Stimulated activated CD8-positive, alpha-beta memory T cell treated with anti-CD3 and anti-CD28 coated beads, Interleukin-7, amount 100 ng/mL, for 48 hours (primary cell): ENCODE measurements at regions not wholly inside any gene's neighbourhood (a gene's known extent, or its start where the extent isn't known, plus 50 kb on each side); places are given as distances from the start of the nearest gene placed in this dataset.
"Not testable (repeated sequence)": the region's sequence is repeated elsewhere in the genome, so short reads cannot be mapped to it uniquely, and the experiment has no call there.

Experiments used
- DNase-seq, 2 donors: peaks; one replicate each; pipeline ENCODE4 v3.0.0-alpha.2; 2020; ENCODE audit warnings: low read depth in 1 of 2; ENCODE audit errors: extremely low read depth in 1 of 2

DNA sequence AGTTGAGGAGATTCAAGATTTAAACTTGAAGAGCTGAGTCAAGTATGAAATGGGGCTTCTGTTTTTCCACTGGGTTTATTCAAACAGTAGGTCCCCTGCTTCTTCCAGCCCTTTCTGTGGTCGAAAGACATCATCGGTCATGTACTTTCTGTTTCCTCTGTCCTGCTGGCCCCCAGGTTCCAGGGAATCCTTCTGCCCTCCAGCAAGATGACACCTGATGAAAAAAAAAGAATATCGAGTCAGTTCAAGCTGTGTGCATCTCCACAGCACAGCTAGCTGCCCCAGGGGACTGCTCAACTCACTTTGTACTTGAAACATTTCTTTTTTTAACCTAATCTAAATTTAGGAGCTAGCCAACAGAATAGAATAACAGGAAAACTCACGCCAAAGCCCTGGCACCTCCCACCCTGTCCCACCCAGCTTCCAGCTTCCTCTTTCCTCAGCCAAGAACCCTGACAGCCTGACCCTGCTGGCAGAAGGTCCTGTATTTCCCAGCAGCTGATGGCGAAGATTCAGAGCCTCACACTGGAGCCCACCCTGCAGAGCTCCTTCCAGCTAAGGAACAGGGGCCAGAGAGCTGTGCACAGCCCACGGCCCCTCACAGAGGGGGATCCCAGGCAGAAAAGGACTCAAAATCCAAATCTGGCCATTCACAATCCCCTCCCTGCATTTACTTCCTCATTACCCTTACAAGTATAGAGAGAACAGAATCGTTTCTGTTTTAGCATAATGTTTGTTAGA lies 176.5 kb downstream of the PSMG1 start:
- DNase-seq: no peak

DNA sequence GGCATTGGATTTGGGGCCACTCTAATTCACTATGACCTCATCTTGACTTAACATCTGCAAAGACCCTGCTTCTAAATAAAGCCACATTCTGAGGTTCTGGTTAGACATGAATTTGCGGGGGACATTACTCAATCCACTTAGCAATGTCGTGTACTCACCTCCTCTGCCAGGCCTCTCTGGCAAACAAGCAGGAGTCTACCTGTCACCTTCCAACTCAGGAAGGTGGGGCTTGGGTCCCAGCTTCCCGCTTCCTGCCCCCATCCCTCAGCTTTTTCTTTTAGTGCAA lies 177.8 kb downstream of the PSMG1 start:
- DNase-seq: no peak

DNA sequence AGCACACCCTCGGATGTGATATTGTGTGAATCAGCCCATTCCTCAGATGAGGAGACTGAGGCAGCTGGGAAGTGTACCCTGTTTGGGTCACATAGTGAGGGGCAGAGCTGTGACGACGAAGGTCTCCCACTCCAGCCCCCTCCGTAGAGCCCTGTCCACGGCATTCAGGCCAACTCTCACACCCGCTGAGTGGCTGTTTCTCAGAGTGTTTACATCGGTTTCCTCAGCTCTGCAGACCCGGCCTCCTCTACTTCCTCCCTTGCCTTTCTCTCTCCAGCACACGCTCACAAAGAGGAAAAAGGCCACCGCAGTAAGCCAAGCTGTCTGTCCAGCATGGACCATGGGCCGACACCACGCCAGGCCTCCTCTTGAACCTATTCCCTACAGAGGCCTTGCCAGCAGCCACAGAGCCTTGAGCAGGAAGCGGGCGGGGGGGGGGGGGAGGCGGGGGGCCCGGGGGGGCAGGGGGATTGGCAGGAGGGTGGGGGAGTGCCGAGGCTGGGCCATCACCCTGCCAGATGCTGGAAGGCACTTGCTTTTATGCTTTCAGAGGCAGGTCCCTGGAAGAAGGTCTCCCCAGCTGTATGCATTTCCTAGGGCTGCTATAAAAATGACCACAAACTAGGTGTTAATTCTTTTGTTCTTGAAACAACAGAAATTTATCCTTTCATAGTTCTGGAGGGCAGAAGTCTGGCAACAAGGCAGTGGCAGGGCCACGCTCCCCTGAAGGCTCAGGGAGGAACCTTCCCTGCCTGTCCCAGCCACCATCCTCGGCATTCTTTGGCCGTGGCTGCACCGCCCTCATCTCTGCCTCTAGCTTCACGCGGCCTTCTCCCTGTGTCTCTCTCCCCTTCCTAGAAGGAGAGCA lies 178.4 kb downstream of the PSMG1 start:
- DNase-seq: no peak

DNA sequence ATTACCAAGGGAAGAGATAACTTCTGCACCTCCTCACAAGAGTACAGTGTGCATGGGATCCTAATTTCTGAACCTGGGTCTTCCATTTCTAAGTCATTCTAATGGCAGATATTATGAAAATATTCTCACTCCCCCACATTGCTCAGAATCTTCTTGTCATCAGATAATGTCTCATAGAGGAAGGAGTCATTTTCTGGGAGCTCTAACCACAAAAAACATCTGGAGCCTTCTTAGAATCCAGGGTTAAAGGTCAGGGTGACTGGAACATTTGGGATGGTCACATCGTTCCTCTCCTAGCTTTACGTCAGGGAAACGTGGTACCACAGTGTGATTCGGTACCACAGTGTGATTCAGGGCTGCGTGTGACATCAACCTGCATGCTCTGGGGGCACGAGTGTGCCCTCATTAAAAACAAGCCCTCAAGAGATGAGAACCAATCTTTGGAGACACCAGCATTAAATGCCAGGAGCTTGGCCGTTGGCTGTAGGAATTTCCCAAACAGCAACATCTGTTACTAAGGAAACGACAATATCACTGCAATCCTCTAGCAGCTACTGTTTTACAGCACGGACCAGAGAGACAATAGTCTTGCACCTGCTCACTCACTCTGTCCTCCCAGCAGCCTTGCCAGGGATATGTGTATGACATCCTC lies 179.1 kb downstream of the PSMG1 start:
- DNase-seq: no peak

DNA sequence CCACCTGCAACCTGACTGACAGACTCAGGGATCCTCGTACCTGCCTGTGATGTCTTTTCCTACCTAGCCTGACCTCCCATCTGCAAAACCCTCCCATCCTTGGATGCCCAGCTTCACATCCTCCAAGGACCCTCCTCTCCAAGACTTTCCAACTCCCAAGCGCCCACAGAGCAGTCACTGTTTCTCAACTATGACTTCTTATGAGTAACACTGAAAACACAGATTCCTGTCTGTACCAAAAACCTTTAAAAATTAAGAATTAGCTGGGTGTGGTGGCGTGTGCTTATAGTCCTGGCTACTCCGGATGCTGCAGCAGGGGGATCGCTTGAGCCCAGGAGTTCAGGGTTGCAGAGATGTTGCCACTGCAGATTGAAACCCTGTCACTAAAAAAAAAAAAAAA lies 181.9 kb downstream of the PSMG1 start:
- DNase-seq: no peak

DNA sequence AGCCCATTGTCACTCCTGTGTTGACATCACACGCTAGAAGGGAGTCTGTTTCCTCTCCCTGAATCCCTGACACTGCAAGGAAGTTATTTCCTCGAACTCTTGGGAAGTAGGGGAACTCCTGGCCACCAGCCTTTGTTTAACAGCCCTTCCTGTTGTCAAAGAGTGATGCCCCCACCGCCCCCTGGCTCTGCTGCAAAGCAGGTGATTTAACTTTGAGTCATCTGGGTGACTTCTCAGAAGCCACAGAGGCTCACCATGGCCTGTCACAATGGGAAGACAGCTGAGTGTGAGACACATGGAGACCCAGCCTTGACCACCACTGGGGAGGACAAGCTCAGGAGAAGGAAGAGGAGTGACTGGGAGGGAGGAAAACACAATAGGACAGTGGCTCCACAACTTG lies 182.8 kb downstream of the PSMG1 start:
- DNase-seq: peak; percentile 26 to 52

DNA sequence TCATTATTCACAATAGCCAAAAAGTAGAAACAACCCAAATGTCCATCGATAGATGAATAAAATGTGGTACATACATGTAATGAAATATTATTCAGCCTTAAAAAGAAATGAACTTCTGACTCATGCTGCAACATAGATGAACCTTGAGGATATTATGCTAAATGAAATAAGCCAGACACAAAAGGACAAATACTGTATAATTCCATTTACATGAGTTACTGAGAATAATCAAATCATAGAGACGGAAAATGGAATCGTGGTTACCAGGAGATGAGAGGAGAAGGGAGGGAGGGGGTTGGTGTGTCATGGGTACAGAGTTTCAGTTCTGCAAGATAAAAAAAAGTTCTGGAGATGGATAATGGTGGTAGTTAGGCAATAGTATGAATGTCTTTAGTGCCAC lies 184.1 kb downstream of the PSMG1 start:
- DNase-seq: no peak

DNA sequence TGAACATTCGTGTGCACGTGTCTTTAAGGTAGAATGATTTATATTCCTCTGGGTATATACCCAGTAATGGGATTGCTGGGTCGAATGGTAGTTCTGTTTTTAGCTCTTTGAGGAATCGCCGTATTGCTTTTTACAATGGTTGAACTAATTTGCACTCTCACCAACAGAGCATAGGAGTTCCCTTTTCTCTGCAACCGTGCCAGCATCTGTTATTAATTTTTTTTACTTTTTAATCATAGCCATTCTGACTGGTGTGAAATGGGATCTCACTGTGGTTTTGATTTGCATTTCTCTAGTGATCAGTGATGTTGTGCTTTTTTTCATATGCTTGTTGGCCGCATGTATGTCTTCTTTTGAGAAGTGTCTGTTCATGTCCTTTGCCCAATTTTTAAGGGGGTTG lies 185.0 kb downstream of the PSMG1 start:
- not testable (repeated sequence) for DNase-seq

DNA sequence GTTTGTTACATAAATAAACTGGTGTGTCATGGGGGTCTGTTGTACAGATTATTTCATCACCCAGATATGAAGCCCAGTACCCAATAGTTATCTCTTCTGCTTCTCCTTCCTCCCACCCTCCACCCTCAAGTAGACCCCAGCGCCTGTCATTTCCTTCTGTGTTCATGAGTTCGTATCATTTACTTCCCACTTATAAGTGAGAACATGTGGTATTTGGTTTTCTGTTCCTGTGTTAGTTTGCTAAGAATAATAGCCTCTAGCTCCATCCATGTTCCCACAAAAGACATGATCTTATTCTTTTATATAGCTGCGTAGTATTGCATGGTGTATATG lies 185.4 kb downstream of the PSMG1 start:
- not testable (repeated sequence) for DNase-seq

DNA sequence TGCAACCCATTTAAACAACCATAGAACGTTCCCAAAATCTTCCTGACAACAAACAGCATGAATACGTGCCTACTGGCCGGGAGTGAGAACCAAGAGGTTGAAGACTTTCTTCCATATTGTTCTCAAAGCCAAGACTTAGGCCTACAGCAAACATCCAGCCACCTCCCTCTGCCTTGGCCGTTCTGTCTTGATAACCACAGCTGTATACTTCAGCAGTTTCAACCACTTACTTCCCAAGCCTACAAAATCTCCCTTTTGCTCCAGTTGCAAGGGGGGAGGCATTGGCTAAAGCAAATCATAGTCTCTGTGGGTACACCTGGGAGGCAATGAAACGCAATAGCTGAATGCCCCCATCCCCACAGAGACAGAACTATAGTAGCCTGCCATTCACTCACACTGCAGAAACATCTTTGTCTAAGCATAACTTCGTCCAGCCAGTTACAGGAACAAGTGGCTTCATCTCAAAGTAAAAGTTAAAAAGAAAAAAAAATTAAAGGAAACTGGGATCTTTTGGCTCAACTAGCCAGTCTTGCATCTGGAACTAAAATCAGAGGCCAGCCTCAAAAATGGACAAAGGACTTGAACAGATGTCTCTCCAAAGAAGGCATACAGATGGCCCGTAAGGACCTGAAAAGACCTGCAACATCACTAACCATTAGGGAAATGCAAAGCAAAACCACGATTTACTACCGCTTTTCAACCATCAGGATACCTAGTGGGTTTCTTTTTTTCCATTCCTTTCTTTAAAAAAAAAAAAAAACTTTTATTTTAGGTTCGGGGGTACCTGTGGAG lies 186.0 kb downstream of the PSMG1 start:
- no peak for DNase-seq

DNA sequence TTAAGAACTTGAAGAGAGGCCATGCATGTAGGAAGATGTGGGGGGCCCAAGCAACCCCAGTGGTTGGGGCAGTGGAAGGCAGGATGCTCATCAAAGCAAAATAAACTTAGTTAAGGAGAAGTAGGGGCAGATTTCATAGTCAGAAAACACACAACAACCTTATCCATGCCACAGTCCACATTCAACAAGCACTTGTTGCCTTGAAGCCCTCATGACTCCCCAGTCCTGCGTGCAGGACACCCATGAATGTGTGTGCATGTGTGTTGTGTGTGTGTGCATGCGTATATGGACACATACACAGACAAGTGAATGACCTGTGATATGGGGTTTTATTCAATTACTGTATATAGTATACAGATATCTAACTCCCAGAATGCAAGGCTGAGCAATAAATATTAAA lies 186.9 kb downstream of the PSMG1 start:
- no peak for DNase-seq

DNA sequence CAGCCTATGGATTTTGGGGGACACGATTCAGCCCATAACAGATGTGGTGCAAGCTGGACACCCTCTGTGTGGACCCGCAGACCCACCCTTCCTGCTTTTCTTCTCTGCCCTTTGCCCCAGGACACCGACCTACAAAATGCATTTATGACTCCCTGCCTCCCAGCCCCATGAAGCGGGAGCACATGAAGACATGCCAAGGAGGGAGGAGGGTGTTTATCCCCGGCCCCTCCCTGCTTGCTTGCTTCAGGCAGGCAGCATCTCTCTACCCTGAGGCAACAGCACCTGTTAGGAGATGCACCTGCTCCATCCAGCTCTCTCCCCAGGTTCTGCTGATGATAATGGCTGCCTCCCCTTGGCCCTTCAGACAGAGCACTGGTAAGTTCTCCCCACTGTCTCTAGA lies 187.5 kb downstream of the PSMG1 start:
- DNase-seq: no peak

DNA sequence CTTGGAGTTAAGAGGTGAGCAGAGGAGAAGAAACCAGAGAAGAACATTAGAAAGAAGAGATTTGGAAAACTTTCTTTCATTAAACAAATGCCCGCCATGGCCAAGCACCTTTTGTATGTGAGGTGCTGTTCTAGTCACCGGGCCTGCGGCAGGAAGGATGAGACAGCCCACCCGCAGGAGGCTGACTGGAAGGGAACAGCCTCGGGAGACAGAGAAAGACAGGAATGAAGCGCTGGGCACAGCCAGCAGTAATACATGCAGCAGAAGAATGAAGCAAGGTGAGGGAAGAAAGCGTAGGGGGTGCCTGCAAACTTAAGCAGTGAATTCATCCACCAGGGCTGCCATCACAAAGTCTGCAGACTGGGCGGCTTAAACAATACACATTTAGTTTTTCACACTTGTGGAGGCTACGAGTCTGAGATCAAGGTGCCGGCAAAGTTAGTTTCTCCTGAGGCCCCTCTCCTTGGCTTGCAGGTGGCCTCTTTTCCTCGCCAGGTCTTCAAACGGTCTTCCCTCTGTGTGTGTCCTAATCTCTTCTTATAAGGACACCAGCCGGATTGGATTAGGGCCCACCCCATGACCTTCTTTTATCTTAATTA lies 188.1 kb downstream of the PSMG1 start:
- DNase-seq: no peak

DNA sequence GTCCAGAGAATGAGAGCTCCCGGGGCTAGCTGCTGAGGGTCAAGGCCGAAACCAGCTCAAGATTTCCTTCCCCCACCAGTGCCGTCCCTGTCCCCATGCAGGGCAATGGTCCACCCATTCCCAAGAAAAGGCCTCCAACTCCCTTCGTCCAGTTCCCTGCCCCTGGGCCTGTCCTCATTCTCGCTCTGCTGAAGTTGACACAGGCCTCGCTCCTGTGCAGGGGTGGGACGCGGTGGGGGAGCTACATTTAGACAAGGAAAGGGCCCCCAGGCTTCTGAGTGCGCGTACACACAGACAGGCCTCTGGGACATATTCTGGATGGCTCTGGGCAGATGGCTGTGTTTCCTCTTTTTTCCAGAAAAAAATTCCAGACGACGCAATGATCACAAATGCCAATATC lies 188.3 kb downstream of the ETS2 start:
- no peak for DNase-seq

DNA sequence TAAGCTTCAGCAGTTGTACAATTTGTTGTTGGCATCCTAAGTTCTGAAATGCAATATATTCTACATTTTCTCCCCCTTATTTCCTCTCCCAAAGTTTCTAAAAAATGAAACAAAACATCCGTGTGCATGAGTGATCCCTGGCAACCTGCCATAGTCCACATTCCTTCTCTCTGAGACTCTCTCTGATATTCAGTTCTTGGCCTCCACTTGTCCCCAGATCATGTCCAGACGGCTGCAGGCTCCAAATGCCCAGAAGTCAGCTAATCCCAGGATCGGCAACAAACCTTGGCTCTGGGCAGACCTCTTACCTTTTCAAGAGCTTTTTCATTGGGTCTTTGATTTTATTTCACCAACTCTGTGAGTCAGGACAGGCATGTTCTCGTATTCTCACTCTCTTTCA lies 187.8 kb downstream of the ETS2 start:
- no peak for DNase-seq

DNA sequence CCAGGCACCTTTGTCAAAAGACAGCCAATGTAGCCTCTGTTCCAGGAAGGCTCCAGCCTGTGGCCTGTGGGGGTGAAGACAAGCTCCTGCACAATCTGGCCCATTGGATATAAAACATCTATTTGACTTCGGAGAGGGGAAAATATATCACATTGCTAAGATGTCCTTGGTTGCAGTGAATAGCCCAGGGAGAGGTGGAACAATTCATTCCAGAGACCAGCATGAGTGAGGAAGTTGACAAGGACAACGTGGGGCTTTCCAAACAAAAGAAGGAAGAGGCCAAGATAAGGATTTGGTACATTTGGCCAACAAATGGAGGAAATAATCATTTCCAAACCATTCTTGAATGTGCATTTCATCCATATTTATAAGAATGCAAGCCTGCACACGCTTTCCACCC lies 187.0 kb downstream of the ETS2 start:
- no peak for DNase-seq

DNA sequence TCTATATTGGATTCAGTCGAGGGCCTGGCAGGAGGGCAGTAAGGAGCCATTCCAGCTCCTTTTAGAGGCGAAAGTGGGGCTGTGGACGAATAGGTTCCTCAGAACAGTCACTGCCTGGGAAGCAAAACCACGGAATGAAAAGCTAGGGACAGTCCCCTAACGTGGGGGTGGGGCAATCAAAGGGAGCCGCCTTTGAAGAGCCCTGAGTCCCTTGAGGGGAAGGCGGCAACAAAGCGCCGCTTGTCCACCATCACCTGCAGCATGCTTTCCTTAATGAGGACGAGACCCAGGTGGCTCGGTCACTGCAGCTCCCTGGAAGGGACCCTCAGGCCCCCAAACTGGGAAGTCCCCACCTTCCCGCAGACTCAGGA lies 184.7 kb downstream of the ETS2 start:
- no peak for DNase-seq

DNA sequence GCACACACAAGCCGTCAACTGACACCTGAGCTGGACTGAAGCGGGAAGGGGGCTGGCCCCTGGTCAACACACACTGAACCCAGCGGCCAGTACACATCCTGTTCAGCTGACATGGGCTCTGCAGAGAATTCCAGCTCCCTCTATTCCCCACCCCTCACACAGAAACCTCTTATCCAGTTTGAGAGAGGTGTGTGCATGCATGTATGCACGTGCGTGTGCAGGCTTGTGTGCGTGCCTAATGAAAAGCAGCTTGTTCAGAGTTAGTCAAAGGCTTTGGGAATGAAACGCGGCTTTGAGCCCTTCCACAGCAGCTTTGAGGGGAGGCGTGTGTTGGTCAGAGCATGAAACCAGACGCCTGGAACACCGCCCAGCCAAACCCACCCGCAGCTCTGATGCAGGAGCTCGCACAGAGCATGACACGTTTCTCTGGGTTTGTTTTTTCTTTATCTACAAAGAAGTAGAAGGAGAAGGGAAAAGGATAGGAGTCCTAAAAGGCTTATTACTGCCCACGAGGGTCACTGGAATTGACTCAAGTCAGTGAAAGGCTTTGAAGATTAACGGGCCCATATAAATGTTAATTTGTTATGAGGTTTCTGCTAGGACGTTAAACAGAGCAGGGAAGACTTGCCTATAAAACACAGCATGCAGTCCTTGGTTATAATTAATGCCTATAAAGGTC lies 184.2 kb downstream of the ETS2 start:
- DNase-seq: no peak

DNA sequence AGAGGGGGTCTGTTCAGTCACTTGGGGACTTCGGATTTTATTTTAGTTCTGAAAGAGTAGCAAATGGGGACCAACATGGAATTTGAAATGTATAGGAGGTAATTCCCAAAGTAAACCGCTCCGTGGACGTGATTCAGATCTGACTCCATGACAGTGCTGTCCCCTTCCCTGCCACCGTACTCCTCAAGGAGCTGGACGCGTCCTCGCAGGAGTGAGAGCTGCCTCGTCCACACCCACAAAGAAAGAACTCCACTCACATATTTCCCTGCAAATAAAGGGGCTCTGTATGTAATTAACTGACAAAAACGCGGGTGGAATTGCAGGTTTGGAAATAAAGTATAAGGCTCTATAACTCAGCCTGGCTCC lies 183.6 kb downstream of the ETS2 start:
- no peak for DNase-seq

DNA sequence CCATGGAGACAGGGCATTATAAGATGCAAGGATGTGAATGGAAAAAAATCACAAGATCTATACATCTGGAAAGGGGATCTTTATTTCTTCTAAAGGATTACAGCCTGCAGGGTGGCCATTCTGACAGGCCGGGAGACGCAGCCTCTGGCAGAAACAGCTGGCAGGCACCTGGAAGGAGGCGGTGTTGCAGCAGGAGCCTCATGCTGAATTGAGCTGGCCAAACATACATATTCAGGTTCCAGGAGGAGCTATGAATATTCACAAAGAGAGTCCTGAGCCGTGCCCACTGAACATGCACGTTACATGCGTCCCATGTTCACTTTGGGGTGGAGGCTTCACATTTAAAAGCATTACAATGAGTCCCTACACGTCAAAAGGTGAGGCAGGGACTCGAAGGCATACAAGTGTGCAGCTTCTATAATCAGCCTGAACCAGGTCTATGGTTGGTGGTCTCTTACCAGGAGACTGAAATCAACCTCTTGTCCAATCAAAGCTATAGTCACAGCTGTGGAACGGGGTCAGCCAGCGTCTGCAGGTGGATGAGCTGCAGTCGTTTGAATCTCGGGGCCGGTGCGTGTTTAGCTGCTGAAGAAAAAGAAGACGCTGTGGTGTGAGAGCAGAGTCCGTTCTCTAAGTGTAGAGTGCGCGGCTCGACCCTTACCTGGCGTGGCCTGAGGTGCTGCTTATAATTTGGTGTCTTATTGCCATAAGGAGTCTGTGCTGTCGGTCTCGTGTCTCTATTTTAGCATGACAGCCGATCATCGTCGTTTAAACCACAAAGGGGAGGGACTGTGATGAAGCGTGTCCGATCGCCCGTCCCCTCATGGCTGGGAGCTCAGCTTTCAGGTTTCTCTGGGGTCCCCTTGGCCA lies 183.0 kb downstream of the ETS2 start:
- no peak for DNase-seq
